A549 (cell line): ENCODE measurements at regions not wholly inside any gene's neighbourhood (a gene's known extent, or its start where the extent isn't known, plus 50 kb on each side); places are given as distances from the start of the nearest gene placed in this dataset.

Source experiments
- ATAC-seq, 2 experiments: fragments of 200-7000 bp in 1 of 2; fragments of >200 bp in 1 of 2; cut with Nextera tagmentation in 1 of 2; cut with Tn5 transposase in 1 of 2; 3 replicates each; pipeline versions ENCODE4 v1.8.0 to v1.9.1; 2018 to 2020; ENCODE audit warnings: mild to moderate bottlenecking in 1 of 2, moderate library complexity in 1 of 2
- CTCF ChIA-PET: fragments of 300-600 bp; sonication (Branson Sonifier 250); formaldehyde crosslinking; extraction: SDS; loops from one replicate; lab custom pipeline; 2021; ENCODE audit warnings: antibody characterized with exemption, inconsistent platforms; lab: Yijun Ruan, JAX
- POLR2A ChIA-PET: fragments of 350-600 bp; formaldehyde crosslinking; extraction: SDS; loops from one replicate; lab custom pipeline; 2021; ENCODE audit warnings: antibody characterized with exemption, inconsistent platforms; lab: Yijun Ruan, JAX
- DNase-seq, 2 experiments: peaks; one replicate each; pipeline versions ENCODE4 v3.0.0 to v3.0.0-alpha.2; 2011 to 2016; ENCODE audit warnings: low read depth in 1 of 2, low spot score in 1 of 2
- FAIRE-seq: peaks from 2 replicates; lab custom pipeline; 2011; peaks lifted over from hg19 to GRCh38; lab: Jason Lieb, UNC
- H3K27ac ChIP-seq, 2 experiments: fragments of >200 bp; sonication (Bioruptor Twin); formaldehyde crosslinking; 3 replicates each; pipeline ENCODE4 v1.5.1; 2016 to 2017
- H3K4me1 ChIP-seq: fragments of >200 bp; sonication (Bioruptor Twin); formaldehyde crosslinking; 3 replicates; pipeline ENCODE4 v1.6.1; 2016
- H3K4me2 ChIP-seq: fragments of >200 bp; sonication (Bioruptor Twin); formaldehyde crosslinking; 3 replicates; pipeline ENCODE4 v1.6.1; 2016
- H3K4me3 ChIP-seq: fragments of >200 bp; sonication (Bioruptor Twin); formaldehyde crosslinking; 3 replicates; pipeline ENCODE4 v1.5.1; 2016
- H3K9me3 ChIP-seq: fragments of >200 bp; sonication (Bioruptor Twin); formaldehyde crosslinking; 3 replicates; pipeline ENCODE4 v1.6.1; 2016
- BHLHE40 ChIP-seq: IDR thresholded peaks from 2 replicates; pipeline ENCODE4 v1.6.1; 2012; ENCODE audit warnings: low read depth, low read length, inconsistent platforms
- CBX2 ChIP-seq: fragments of 200-600 bp; sonication (generic); IDR thresholded peaks from 2 replicates; pipeline ENCODE4 v1.6.1; 2016; ENCODE audit warnings: low read depth, mild to moderate bottlenecking, borderline replicate concordance
- CEBPB ChIP-seq, 2 experiments: fragments of >200 bp in 1 of 2; sonication (Bioruptor Twin) in 1 of 2; formaldehyde crosslinking in 1 of 2; IDR thresholded peaks; 2 replicates each; pipeline ENCODE4 v1.6.1; 2012 to 2016
- CHD4 ChIP-seq: fragments of 200-600 bp; sonication (generic); IDR thresholded peaks from 2 replicates; pipeline ENCODE4 v1.6.1; 2016; ENCODE audit warnings: antibody characterized with exemption, mild to moderate bottlenecking, borderline replicate concordance
- EHF ChIP-seq: fragments of 250-450 bp; sonication (Bioruptor Pico); IDR thresholded peaks from 2 replicates; pipeline ENCODE4 v1.5.0; 2020; ENCODE audit warnings: mild to moderate bottlenecking
- EHMT2 ChIP-seq: fragments of 200-600 bp; sonication (generic); IDR thresholded peaks from 2 replicates; pipeline ENCODE4 v1.6.1; 2016; ENCODE audit warnings: antibody characterized with exemption, low read depth, mild to moderate bottlenecking, moderate library complexity
- FOSB ChIP-seq: fragments of 250-450 bp; sonication (Bioruptor Pico); IDR thresholded peaks from 2 replicates; pipeline ENCODE4 v1.5.0; 2020; ENCODE audit warnings: mild to moderate bottlenecking, moderate library complexity
- HDAC2 ChIP-seq: fragments of 200-600 bp; sonication (generic); IDR thresholded peaks from 2 replicates; pipeline ENCODE4 v1.6.1; 2016
- HEYL ChIP-seq: fragments of 250-450 bp; sonication (Bioruptor Pico); IDR thresholded peaks from 2 replicates; pipeline ENCODE4 v1.8.0; 2021; ENCODE audit warnings: mild to moderate bottlenecking, moderate library complexity
- HOXA7 ChIP-seq: fragments of 250-450 bp; sonication (Bioruptor Pico); IDR thresholded peaks from 2 replicates; pipeline ENCODE4 v1.5.0; 2020; ENCODE audit warnings: mild to moderate bottlenecking, moderate library complexity
- HOXB5 ChIP-seq: fragments of 250-450 bp; sonication (Bioruptor Pico); IDR thresholded peaks from 2 replicates; pipeline ENCODE4 v1.5.0; 2020; ENCODE audit warnings: mild to moderate bottlenecking, moderate library complexity
- JUN ChIP-seq, 2 experiments: fragments of >200 bp; sonication (Bioruptor Twin); formaldehyde crosslinking; IDR thresholded peaks; 2 replicates in 1 of 2; 3 replicates in 1 of 2; pipeline ENCODE4 v1.6.1; 2016 to 2017
- KDM1A ChIP-seq: fragments of 200-600 bp; sonication (generic); IDR thresholded peaks from 2 replicates; pipeline ENCODE4 v1.6.1; 2016; ENCODE audit warnings: low read depth, mild to moderate bottlenecking
- NPAS2 ChIP-seq: fragments of 250-450 bp; sonication (Bioruptor Pico); IDR thresholded peaks from 2 replicates; pipeline ENCODE4 v1.8.0; 2022; ENCODE audit warnings: mild to moderate bottlenecking, moderate library complexity, borderline replicate concordance
- NR3C1 ChIP-seq: fragments of >200 bp; sonication (Bioruptor Twin); formaldehyde crosslinking; IDR thresholded peaks from 3 replicates; pipeline ENCODE4 v1.6.1; 2017
- RAD21 ChIP-seq, 2 experiments: fragments of >200 bp in 1 of 2; sonication (Bioruptor Twin) in 1 of 2; formaldehyde crosslinking in 1 of 2; IDR thresholded peaks in 1 of 2; conservative IDR thresholded peaks in 1 of 2; 2 replicates in 1 of 2; 3 replicates in 1 of 2; pipeline ENCODE4 v1.6.1; 2012 to 2018; ENCODE audit warnings: inconsistent platforms in 1 of 2
- RFX5 ChIP-seq: fragments of 450-650 bp; IDR thresholded peaks from 2 replicates; pipeline ENCODE4 v1.7.1; 2014; ENCODE audit warnings: antibody characterized with exemption, mild to moderate bottlenecking, moderate library complexity
- SMC3 ChIP-seq: fragments of >200 bp; sonication (Bioruptor Twin); formaldehyde crosslinking; IDR thresholded peaks from 3 replicates; pipeline ENCODE4 v1.6.1; 2018; ENCODE audit warnings: inconsistent platforms
- SREBF2 ChIP-seq: fragments of 450-650 bp; IDR thresholded peaks from 2 replicates; pipeline ENCODE4 v1.6.1; 2014; ENCODE audit warnings: mild to moderate bottlenecking, moderate library complexity
- TFCP2L1 ChIP-seq: fragments of 250-450 bp; sonication (Bioruptor Pico); IDR thresholded peaks from 2 replicates; pipeline ENCODE4 v1.5.0; 2021; ENCODE audit warnings: mild to moderate bottlenecking
- WGBS: methylation state at CpG from one replicate; pipeline ENCODE4 v1.1.6; 2017; ENCODE audit errors: missing lambda C conversion rate; 5-methylcytosine and 5-hydroxymethylcytosine counted together
- TF ChIP-seq, protein P1 (sequence below): IDR thresholded peaks from 2 replicates; pipeline ENCODE4 v1.6.1; 2012
- TF ChIP-seq, protein P2 (sequence below): fragments of 450-650 bp; IDR thresholded peaks from 2 replicates; pipeline ENCODE4 v1.6.1; 2014; ENCODE audit warnings: antibody characterized with exemption
- TF ChIP-seq, protein P3 (sequence below): fragments of 250-450 bp; sonication (Bioruptor Pico); IDR thresholded peaks from 2 replicates; pipeline ENCODE4 v1.5.0; 2021; ENCODE audit warnings: mild to moderate bottlenecking, moderate library complexity, borderline replicate concordance
- TF ChIP-seq, protein P4 (sequence below): fragments of 200-600 bp; sonication (generic); IDR thresholded peaks from 2 replicates; pipeline ENCODE4 v1.6.1; 2016; ENCODE audit warnings: antibody characterized with exemption, mild to moderate bottlenecking, moderate library complexity
- TF ChIP-seq, protein P5 (sequence below): fragments of >200 bp; sonication (Bioruptor Twin); formaldehyde crosslinking; IDR thresholded peaks from 2 replicates; pipeline ENCODE4 v1.6.1; 2016

DNA sequence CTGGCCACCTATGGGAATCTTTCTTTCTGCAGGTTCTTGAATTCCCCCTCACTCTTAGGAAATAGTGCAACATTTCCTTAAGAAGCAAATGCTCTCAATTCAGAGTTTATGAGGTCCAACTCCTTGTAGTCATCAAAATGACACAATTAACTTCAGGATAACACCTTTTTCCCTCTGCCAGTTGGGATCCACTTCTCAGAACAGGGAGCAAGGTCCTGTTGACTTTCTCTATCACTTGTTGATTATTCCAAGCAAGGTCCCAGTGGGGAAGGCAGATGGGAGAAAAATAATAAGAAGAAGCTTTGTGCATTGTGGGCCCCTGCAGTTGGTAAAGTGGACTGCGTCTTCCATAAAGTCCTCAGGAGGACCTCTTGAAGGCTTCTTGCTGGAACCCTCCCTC, 315.6 kb upstream of the NPSR1 start:
- no peaks in the 10 kb centered on the region; the same call in 2 of the 3 replicates for H3K4me1 ChIP-seq
- no peak for DNase-seq
- TF ChIP-seq SREBF2 = no peak
- TF ChIP-seq RFX5 = no peak
- no peak for TF ChIP-seq HEYL
- no peak for TF ChIP-seq NPAS2 (CRISPR knock-in tag)
- TF ChIP-seq RAD21 (conservative IDR thresholded peaks at IDR 0.05 in 1 of 2, IDR thresholded peaks at IDR 0.05 in 1 of 2) = no peak
- no peak for TF ChIP-seq JUN (IDR thresholded peaks at IDR 0.05)
- no peak for TF ChIP-seq EHMT2
- no peak for TF ChIP-seq TFCP2L1 (CRISPR knock-in tag)
- TF ChIP-seq HOXA7 = no peak
- TF ChIP-seq, protein P1, sequence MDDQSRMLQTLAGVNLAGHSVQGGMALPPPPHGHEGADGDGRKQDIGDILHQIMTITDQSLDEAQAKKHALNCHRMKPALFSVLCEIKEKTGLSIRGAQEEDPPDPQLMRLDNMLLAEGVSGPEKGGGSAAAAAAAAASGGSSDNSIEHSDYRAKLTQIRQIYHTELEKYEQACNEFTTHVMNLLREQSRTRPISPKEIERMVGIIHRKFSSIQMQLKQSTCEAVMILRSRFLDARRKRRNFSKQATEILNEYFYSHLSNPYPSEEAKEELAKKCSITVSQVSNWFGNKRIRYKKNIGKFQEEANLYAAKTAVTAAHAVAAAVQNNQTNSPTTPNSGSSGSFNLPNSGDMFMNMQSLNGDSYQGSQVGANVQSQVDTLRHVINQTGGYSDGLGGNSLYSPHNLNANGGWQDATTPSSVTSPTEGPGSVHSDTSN = no peak
- no peak for TF ChIP-seq BHLHE40
- TF ChIP-seq HOXB5 = no peak
- no peak for TF ChIP-seq KDM1A
- TF ChIP-seq, protein P2, sequence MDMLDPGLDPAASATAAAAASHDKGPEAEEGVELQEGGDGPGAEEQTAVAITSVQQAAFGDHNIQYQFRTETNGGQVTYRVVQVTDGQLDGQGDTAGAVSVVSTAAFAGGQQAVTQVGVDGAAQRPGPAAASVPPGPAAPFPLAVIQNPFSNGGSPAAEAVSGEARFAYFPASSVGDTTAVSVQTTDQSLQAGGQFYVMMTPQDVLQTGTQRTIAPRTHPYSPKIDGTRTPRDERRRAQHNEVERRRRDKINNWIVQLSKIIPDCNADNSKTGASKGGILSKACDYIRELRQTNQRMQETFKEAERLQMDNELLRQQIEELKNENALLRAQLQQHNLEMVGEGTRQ = no peak
- TF ChIP-seq, protein P3, sequence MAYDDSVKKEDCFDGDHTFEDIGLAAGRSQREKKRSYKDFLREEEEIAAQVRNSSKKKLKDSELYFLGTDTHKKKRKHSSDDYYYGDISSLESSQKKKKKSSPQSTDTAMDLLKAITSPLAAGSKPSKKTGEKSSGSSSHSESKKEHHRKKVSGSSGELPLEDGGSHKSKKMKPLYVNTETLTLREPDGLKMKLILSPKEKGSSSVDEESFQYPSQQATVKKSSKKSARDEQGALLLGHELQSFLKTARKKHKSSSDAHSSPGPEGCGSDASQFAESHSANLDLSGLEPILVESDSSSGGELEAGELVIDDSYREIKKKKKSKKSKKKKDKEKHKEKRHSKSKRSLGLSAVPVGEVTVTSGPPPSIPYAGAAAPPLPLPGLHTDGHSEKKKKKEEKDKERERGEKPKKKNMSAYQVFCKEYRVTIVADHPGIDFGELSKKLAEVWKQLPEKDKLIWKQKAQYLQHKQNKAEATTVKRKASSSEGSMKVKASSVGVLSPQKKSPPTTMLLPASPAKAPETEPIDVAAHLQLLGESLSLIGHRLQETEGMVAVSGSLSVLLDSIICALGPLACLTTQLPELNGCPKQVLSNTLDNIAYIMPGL (CRISPR knock-in tag) = no peak
- TF ChIP-seq FOSB (CRISPR knock-in tag) = no peak
- no peak for TF ChIP-seq CEBPB (IDR thresholded peaks at IDR 0.05)
- TF ChIP-seq CBX2 = no peak
- TF ChIP-seq HDAC2 = no peak
- TF ChIP-seq, protein P4, sequence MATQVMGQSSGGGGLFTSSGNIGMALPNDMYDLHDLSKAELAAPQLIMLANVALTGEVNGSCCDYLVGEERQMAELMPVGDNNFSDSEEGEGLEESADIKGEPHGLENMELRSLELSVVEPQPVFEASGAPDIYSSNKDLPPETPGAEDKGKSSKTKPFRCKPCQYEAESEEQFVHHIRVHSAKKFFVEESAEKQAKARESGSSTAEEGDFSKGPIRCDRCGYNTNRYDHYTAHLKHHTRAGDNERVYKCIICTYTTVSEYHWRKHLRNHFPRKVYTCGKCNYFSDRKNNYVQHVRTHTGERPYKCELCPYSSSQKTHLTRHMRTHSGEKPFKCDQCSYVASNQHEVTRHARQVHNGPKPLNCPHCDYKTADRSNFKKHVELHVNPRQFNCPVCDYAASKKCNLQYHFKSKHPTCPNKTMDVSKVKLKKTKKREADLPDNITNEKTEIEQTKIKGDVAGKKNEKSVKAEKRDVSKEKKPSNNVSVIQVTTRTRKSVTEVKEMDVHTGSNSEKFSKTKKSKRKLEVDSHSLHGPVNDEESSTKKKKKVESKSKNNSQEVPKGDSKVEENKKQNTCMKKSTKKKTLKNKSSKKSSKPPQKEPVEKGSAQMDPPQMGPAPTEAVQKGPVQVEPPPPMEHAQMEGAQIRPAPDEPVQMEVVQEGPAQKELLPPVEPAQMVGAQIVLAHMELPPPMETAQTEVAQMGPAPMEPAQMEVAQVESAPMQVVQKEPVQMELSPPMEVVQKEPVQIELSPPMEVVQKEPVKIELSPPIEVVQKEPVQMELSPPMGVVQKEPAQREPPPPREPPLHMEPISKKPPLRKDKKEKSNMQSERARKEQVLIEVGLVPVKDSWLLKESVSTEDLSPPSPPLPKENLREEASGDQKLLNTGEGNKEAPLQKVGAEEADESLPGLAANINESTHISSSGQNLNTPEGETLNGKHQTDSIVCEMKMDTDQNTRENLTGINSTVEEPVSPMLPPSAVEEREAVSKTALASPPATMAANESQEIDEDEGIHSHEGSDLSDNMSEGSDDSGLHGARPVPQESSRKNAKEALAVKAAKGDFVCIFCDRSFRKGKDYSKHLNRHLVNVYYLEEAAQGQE = no peak
- TF ChIP-seq, all 56 proteins: peak for 0
- Histone ChIP-seq H3K9me3 (peaks cover 4% of the 10 kb centered on the region; the same call in 1 of the 3 replicates), H3K4me2 (no peak overlapping the region), H3K4me3 (no peak overlapping the region), H3K27ac (no peak overlapping the region)
- ATAC-seq (no peak), FAIRE-seq (no peak)
- 95% methylated on average over 1 of the region's 1 CpG for WGBS
- ChIA-PET POLR2A (interaction anchor here (0.6 kb wide), 1 partner anchor 676 kb away, joined by 4 read pairs; no protein-coding TSS in a partner anchor), CTCF (interaction anchor here (0.6 to 1.7 kb wide), 3 partner anchors 14 to 152 kb away, joined by 3 read pairs; no protein-coding TSS in a partner anchor)

DNA sequence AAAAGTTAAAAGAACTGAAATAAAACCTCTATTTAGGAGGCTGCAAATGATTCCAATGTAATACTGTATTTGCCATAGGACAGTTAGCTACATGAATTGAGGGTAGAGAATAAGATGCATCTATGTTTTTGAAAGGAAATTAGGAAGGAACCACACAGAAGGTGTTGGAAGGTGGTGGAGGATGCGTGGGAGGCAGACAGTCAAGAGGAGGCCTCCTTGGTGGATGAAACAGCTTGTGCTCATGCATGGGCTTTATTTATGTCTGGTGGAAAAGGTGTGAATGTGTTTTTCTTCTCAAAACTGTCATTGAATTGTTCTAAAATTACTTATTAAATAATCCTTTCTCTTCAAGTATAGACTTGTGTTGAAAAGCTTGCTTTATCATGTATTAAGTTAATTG, 314.4 kb upstream of the NPSR1 start:
- Histone ChIP-seq H3K4me3 (no peak overlapping the region), H3K4me2 (no peak overlapping the region), H3K9me3 (no peaks in the 10 kb centered on the region), H3K4me1 (no peaks in the 10 kb centered on the region; the same call in 2 of the 3 replicates), H3K27ac (no peak overlapping the region)
- TF ChIP-seq EHF (CRISPR knock-in tag) (no peak), SMC3 (no peak), CHD4 (no peak), NR3C1 (no peak)
- TF ChIP-seq, protein P5, sequence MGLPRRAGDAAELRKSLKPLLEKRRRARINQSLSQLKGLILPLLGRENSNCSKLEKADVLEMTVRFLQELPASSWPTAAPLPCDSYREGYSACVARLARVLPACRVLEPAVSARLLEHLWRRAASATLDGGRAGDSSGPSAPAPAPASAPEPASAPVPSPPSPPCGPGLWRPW = no peak
- ATAC-seq = no peak
- no peak for FAIRE-seq
- ChIA-PET CTCF (interaction anchor here (0.7 kb wide), 1 partner anchor 291 kb away, joined by 3 read pairs; no protein-coding TSS in a partner anchor), POLR2A (no interaction called here)
- 56% methylated on average over 1 of the region's 1 CpG for WGBS
- DNase-seq = no peak
